Mesenchymal stem cell (in vitro differentiated cells and primary cell): ENCODE measurements at regions not wholly inside any gene's neighbourhood (a gene's known extent, or its start where the extent isn't known, plus 50 kb on each side); places are given as distances from the start of the nearest gene placed in this dataset.

Experiments used
- DNase-seq: peaks from one replicate; pipeline ENCODE4 v3.0.0-alpha.2; 2013
- H2AFZ ChIP-seq: one replicate; pipeline ENCODE4 v1.6.1; 2013; ENCODE audit warnings: low read depth, mild to moderate bottlenecking, control low read depth, inconsistent platforms, low read length, moderate library complexity
- H2AK5ac ChIP-seq: 2 replicates; pipeline ENCODE4 v1.6.1; 2013; ENCODE audit warnings: low read length, moderate library complexity, mild to moderate bottlenecking, inconsistent platforms; ENCODE audit not compliant: severe bottlenecking
- H2BK120ac ChIP-seq: one replicate; pipeline ENCODE4 v1.6.1; 2013; ENCODE audit warnings: low read depth, mild to moderate bottlenecking, inconsistent platforms, low read length, moderate library complexity
- H2BK12ac ChIP-seq, 2 experiments: one replicate each; pipeline ENCODE4 v1.6.1; 2013; ENCODE audit warnings: inconsistent platforms in 2 of 2, low read length in 2 of 2, mild to moderate bottlenecking in 2 of 2, moderate library complexity in 2 of 2, control low read depth in 1 of 2
- H2BK15ac ChIP-seq: one replicate; pipeline ENCODE4 v1.6.1; 2013; ENCODE audit warnings: mild to moderate bottlenecking, low read depth, inconsistent platforms; ENCODE audit not compliant: poor library complexity, severe bottlenecking
- H2BK5ac ChIP-seq: 2 replicates; pipeline ENCODE4 v1.6.1; 2013; ENCODE audit warnings: low read depth, mild to moderate bottlenecking, low read length, control low read depth, inconsistent platforms; ENCODE audit not compliant: poor library complexity, severe bottlenecking
- H3K14ac ChIP-seq, 2 experiments: one replicate each; pipeline ENCODE4 v1.6.1; 2013; ENCODE audit warnings: inconsistent platforms in 2 of 2, low read length in 2 of 2, control low read depth in 1 of 2, mild to moderate bottlenecking in 1 of 2, moderate library complexity in 1 of 2
- H3K18ac ChIP-seq, 2 experiments: one replicate each; pipeline ENCODE4 v1.6.1; 2013; ENCODE audit warnings: inconsistent platforms in 2 of 2, low read length in 2 of 2, control low read depth in 1 of 2, low read depth in 1 of 2, mild to moderate bottlenecking in 1 of 2
- H3K23ac ChIP-seq, 2 experiments: one replicate each; pipeline ENCODE4 v1.6.1; 2013; ENCODE audit warnings: inconsistent platforms in 2 of 2, low read length in 2 of 2, mild to moderate bottlenecking in 2 of 2, moderate library complexity in 2 of 2, control low read depth in 1 of 2
- H3K27ac ChIP-seq: 2 replicates; pipeline ENCODE4 v1.5.1; 2013; ENCODE audit warnings: mild to moderate bottlenecking, moderate library complexity, low read length, control low read depth, inconsistent platforms; ENCODE audit not compliant: poor library complexity, severe bottlenecking
- H3K27me3 ChIP-seq, 2 experiments: 2 replicates each; pipeline versions ENCODE4 v1.6.1 to v1.7.0; 2013; ENCODE audit warnings: low read length in 2 of 2, mild to moderate bottlenecking in 2 of 2, moderate library complexity in 2 of 2, control low read depth in 1 of 2, inconsistent platforms in 1 of 2; ENCODE audit not compliant: control insufficient read depth in 1 of 2, insufficient read depth in 1 of 2
- H3K36me3 ChIP-seq, 2 experiments: 2 replicates each; pipeline versions ENCODE4 v1.6.1 to v1.7.0; 2013; ENCODE audit warnings: low read length in 2 of 2, control low read depth in 1 of 2, inconsistent platforms in 1 of 2, low read depth in 1 of 2, mild to moderate bottlenecking in 1 of 2; ENCODE audit not compliant: insufficient read depth in 2 of 2, control insufficient read depth in 1 of 2
- H3K4ac ChIP-seq, 2 experiments: one replicate each; pipeline ENCODE4 v1.6.1; 2013; ENCODE audit warnings: inconsistent platforms in 2 of 2, low read length in 2 of 2, mild to moderate bottlenecking in 2 of 2, moderate library complexity in 2 of 2, control low read depth in 1 of 2, low read depth in 1 of 2
- H3K4me1 ChIP-seq: 2 replicates; pipeline ENCODE4 v1.6.1; 2013; ENCODE audit warnings: low read depth, low read length, control low read depth; ENCODE audit not compliant: control insufficient read depth, insufficient read depth
- H3K4me2 ChIP-seq: 2 replicates; pipeline ENCODE4 v1.6.1; 2013; ENCODE audit warnings: low read length, mild to moderate bottlenecking, inconsistent platforms; ENCODE audit not compliant: poor library complexity, severe bottlenecking
- H3K4me3 ChIP-seq, 2 experiments: 2 replicates each; pipeline versions ENCODE4 v1.5.1 to v1.7.0; 2013; ENCODE audit warnings: low read length in 2 of 2, mild to moderate bottlenecking in 2 of 2, control low read depth in 1 of 2, low read depth in 1 of 2; ENCODE audit not compliant: insufficient read depth in 1 of 2
- H3K79me1 ChIP-seq: replicated peaks from 2 replicates; pipeline ENCODE4 v1.6.1; 2013; ENCODE audit warnings: mild to moderate bottlenecking, control low read depth, low read length, inconsistent platforms; ENCODE audit not compliant: poor library complexity, severe bottlenecking
- H3K9ac ChIP-seq: 2 replicates; pipeline ENCODE4 v1.7.0; 2013; ENCODE audit warnings: mild to moderate bottlenecking, low read length, moderate library complexity
- H3K9me3 ChIP-seq: 2 replicates; pipeline ENCODE4 v1.7.0; 2013; ENCODE audit warnings: mild to moderate bottlenecking, low read length; ENCODE audit not compliant: control insufficient read depth
- H4K8ac ChIP-seq: one replicate; pipeline ENCODE4 v1.6.1; 2013; ENCODE audit warnings: inconsistent platforms, mild to moderate bottlenecking, low read length, moderate library complexity
- H4K91ac ChIP-seq: one replicate; pipeline ENCODE4 v1.6.1; 2013; ENCODE audit warnings: mild to moderate bottlenecking, low read length, inconsistent platforms
- WGBS: methylation state at CpG from one replicate; pipeline ENCODE4 v1.1.7; 2013; ENCODE audit warnings: mixed read lengths; 5-methylcytosine and 5-hydroxymethylcytosine counted together

GRCh38 chr12:115088328-115088994 is 404.5 kb upstream of the TBX3 start:
- Histone ChIP-seq H2BK12ac (peak overlapping the region in 1 of 2 experiments; percentile 41), H3K79me1 (no peaks in the 10 kb centered on the region), H3K27me3 (no peaks in the 10 kb centered on the region), H4K91ac (no peak overlapping the region), H3K9ac (no peak overlapping the region), H4K8ac (no peak overlapping the region), H2BK120ac (no peak overlapping the region), H3K23ac (no peak overlapping the region), H2AK5ac (no peak overlapping the region), H2BK15ac (no peak overlapping the region), H2AFZ (no peak overlapping the region), H2BK5ac (no peak overlapping the region), H3K14ac (no peak overlapping the region), H3K4me1 (no peaks in the 10 kb centered on the region), H3K18ac (no peak overlapping the region), H3K4me3 (no peak overlapping the region), H3K4me2 (no peak overlapping the region), H3K4ac (peak overlapping the region in 1 of 2 experiments; percentile 70), H3K27ac (no peak overlapping the region), H3K9me3 (no peaks in the 10 kb centered on the region), H3K36me3 (no peaks in the 10 kb centered on the region)
- DNase-seq = no peak
- WGBS = 93% methylated on average over 3 of the region's 3 CpGs

GRCh38 chr12:115085594-115085993 is 401.6 kb upstream of the TBX3 start:
- WGBS = 98% methylated on average over 6 of the region's 7 CpGs
- Histone ChIP-seq H3K4me2 (no peak overlapping the region), H3K4ac (no peak overlapping the region), H2BK5ac (no peak overlapping the region), H2AFZ (no peak overlapping the region), H3K27me3 (no peaks in the 10 kb centered on the region), H4K91ac (no peak overlapping the region), H2BK120ac (no peak overlapping the region), H3K14ac (no peak overlapping the region), H3K9me3 (no peaks in the 10 kb centered on the region), H3K18ac (no peak overlapping the region), H2BK15ac (no peak overlapping the region), H3K9ac (no peak overlapping the region), H2AK5ac (no peak overlapping the region), H2BK12ac (no peak overlapping the region), H3K4me1 (no peaks in the 10 kb centered on the region), H4K8ac (no peak overlapping the region), H3K79me1 (no peaks in the 10 kb centered on the region), H3K27ac (no peak overlapping the region), H3K23ac (no peak overlapping the region), H3K36me3 (no peaks in the 10 kb centered on the region), H3K4me3 (no peak overlapping the region)
- DNase-seq = no peak

- no peak overlapping the region for H2BK12ac ChIP-seq
- H3K18ac ChIP-seq = no peak overlapping the region
- no peaks in the 10 kb centered on the region for H3K4me1 ChIP-seq
- peaks cover 4% of the 10 kb centered on the region for H3K9me3 ChIP-seq
- no peaks in the 10 kb centered on the region for H3K79me1 ChIP-seq
- no peak overlapping the region for H2AK5ac ChIP-seq
- no peak overlapping the region for H4K91ac ChIP-seq
- H3K36me3 ChIP-seq = no peaks in the 10 kb centered on the region
- no peaks in the 10 kb centered on the region for H3K27me3 ChIP-seq
- H3K14ac ChIP-seq = no peak overlapping the region
- H3K4ac ChIP-seq = no peak overlapping the region
- 84% methylated on average over 3 of the region's 4 CpGs for WGBS
- no peak overlapping the region for H3K23ac ChIP-seq
- H2AFZ ChIP-seq = no peak overlapping the region
- no peak overlapping the region for H2BK120ac ChIP-seq
- H3K9ac ChIP-seq = no peak overlapping the region
- no peak overlapping the region for H2BK5ac ChIP-seq
- no peak overlapping the region for H3K27ac ChIP-seq
- no peak overlapping the region for H2BK15ac ChIP-seq
- H3K4me2 ChIP-seq = no peak overlapping the region
- no peak overlapping the region for H4K8ac ChIP-seq
- DNase-seq = no peak
- H3K4me3 ChIP-seq = no peak overlapping the region
Observed at GRCh38 chr12:115079760-115080159, 395.8 kb upstream of the TBX3 start.

GRCh38 chr12:115078990-115079389 is 395.0 kb upstream of the TBX3 start:
- WGBS = 52% methylated on average over 6 of the region's 6 CpGs
- no peak for DNase-seq
- no peaks in the 10 kb centered on the region for H3K4me1 ChIP-seq

More at GRCh38 chr12:115078990-115079389, 395.0 kb upstream of the TBX3 start:
- Histone ChIP-seq H3K27me3 (no peaks in the 10 kb centered on the region), H2AFZ (no peak overlapping the region), H4K8ac (no peak overlapping the region), H3K79me1 (no peaks in the 10 kb centered on the region), H3K36me3 (no peaks in the 10 kb centered on the region), H3K4me2 (no peak overlapping the region), H3K4ac (no peak overlapping the region), H2BK120ac (no peak overlapping the region), H3K9me3 (peaks cover 4% of the 10 kb centered on the region), H3K4me3 (peak overlapping the region in 1 of 2 experiments; percentile 33), H4K91ac (no peak overlapping the region), H2BK5ac (no peak overlapping the region), H2BK12ac (no peak overlapping the region), H3K18ac (no peak overlapping the region), H3K27ac (no peak overlapping the region), H2BK15ac (no peak overlapping the region), H2AK5ac (no peak overlapping the region), H3K9ac (no peak overlapping the region), H3K23ac (no peak overlapping the region), H3K14ac (no peak overlapping the region)
